Tibial nerve (tissue), 4 donors: ENCODE measurements at regions not wholly inside any gene's neighbourhood (a gene's known extent, or its start where the extent isn't known, plus 50 kb on each side); places are given as distances from the start of the nearest gene placed in this dataset.

Experiments
- EP300 ChIP-seq, 2 donors: sonication (generic); formaldehyde crosslinking; IDR thresholded peaks; one replicate each; pipeline ENCODE4 v1.6.1; 2017; ENCODE audit warnings: antibody characterized with exemption in 2 of 2, mild to moderate bottlenecking in 1 of 2
- POLR2A ChIP-seq, 2 donors: fragments of 450-650 bp; IDR thresholded peaks; one replicate each; pipeline ENCODE4 v1.6.1; 2017; ENCODE audit warnings: antibody characterized with exemption in 2 of 2, mild to moderate bottlenecking in 2 of 2, moderate library complexity in 2 of 2
- TF ChIP-seq, protein P1 (sequence below), 5 experiments: fragments of 200-600 bp in 3 of 5; fragments of 450-650 bp in 2 of 5; sonication (generic) in 3 of 5; IDR thresholded peaks; one replicate each; pipeline ENCODE4 v1.5.1; 2016 to 2019; ENCODE audit warnings: antibody characterized with exemption in 5 of 5, mild to moderate bottlenecking in 3 of 5, moderate library complexity in 2 of 5

DNA sequence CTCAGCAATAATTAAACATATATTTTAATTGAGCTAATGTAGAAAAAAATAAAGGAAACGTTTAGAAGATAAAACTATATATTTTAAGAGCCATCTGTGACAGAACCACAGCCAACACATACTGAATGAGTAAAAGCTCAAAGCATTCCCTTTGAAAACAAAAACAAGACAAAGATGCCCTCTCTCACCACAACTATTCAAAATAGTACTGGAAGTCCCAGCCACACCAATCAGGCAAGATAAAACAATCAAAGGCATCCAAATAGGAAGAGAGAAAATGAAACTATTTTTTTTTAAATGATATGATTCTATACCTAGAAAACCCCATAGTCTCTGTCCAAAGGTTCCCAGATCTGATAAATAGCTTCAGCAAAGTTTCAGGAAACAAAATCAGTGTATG is 262.0 kb downstream of the HTR1A start:
- TF ChIP-seq, protein P1, sequence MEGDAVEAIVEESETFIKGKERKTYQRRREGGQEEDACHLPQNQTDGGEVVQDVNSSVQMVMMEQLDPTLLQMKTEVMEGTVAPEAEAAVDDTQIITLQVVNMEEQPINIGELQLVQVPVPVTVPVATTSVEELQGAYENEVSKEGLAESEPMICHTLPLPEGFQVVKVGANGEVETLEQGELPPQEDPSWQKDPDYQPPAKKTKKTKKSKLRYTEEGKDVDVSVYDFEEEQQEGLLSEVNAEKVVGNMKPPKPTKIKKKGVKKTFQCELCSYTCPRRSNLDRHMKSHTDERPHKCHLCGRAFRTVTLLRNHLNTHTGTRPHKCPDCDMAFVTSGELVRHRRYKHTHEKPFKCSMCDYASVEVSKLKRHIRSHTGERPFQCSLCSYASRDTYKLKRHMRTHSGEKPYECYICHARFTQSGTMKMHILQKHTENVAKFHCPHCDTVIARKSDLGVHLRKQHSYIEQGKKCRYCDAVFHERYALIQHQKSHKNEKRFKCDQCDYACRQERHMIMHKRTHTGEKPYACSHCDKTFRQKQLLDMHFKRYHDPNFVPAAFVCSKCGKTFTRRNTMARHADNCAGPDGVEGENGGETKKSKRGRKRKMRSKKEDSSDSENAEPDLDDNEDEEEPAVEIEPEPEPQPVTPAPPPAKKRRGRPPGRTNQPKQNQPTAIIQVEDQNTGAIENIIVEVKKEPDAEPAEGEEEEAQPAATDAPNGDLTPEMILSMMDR (IDR thresholded peaks at IDR 0.05): no peak
- TF ChIP-seq EP300 (IDR thresholded peaks at IDR 0.05): no peak
- TF ChIP-seq POLR2A (IDR thresholded peaks at IDR 0.05): no peak
